GM19351 (cell line): ENCODE measurements at regions not wholly inside any gene's neighbourhood (a gene's known extent, or its start where the extent isn't known, plus 50 kb on each side); places are given as distances from the start of the nearest gene placed in this dataset.

ENCODE experiments used
- ATAC-seq: cut with Tn5 transposase; IDR thresholded peaks from one replicate; pipeline ENCODE4 v1.9.1; 2021; ENCODE audit warnings: mild to moderate bottlenecking, moderate library complexity; ENCODE audit not compliant: unreplicated experiment

DNA sequence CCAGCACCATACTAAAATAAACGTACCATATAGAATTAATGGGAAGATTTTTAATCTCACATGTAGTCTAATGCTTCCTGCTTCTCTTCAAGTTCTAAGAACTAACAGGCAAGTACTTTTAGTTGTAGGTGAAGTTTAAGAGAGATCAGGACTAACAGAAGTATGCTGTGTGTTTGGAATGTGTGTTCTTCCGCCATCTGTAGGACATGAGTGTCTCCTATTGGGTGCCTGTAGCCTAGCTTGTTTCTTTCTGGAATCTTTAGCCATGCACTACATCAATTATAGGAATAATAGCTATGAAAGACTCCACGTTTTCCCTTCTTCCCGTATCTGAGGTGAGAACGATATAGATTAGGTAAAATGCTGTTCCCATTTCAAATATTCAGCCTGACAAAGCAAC lies 140.2 kb upstream of the AHR start:
- ATAC-seq: no peak

DNA sequence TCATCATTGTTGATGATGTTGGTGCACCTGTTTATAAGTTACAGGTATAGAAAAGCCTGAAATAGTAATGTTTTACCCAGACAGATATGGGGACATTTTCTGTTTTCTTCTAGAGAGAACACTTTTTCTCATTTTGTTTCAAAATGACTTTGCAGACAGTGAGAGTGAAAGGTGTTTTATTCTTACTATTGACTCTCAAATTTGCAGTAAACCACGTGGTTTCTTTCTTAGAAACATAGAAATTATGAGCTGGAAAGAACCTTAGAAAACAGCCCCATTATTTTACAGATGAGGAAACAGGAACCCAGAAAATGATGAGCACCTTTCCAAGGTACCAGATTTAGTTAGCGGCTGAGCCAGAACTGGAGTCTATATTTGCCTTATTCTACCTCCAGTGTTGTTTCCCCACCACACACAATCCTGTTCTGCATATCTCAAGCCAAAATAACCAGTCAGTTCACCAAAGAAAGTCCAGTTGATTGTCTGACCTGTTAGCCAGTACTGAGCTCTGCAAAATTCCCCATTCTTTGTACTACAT lies 138.9 kb upstream of the AHR start:
- ATAC-seq: peak; percentile 87

DNA sequence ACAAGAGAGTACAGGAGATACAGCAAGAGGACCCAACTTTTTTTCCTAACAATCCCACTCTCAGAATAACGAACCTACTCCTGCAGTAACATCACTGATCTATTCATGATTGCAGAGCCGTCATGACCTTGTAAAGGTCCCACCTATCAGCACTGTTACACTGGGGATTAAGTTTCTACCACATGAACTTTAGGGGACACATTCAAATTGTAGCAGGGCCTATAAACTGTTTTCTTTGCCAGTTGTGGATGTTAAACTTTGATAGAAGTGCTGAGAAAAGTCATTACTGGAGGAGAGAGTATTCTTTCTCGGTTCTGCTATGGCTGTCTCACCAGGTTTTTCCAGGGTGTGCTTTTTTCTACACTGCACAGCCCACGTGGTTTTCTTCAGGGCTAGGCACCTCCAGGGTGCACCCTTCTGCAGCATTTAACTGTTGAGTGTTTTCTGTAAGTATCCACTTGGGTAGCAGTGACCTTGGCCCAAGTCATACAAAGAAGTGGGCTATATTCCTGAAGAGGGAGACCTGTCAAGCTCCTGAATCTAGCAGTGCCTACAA lies 131.6 kb upstream of the AHR start:
- peak; percentile 83 for ATAC-seq

DNA sequence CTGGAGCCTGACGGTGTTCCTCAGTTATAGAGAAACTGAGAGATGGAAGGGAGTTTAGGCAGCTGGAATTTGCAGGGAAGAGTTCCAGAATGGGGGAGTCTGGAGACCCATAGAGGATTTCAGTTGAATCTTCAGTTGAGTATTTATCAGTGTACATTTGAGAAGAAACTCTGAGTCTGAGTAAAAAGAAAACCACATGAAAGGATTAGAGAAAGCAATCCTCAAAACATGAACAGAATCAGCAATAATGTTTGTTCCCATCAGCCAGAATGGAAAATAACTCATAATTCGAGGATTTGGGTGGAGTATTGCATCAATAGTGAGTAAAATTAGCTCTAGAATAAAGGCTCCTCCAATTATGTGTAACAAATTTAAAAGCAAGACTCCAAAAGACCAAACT lies 130.0 kb upstream of the AHR start:
- ATAC-seq: no peak

DNA sequence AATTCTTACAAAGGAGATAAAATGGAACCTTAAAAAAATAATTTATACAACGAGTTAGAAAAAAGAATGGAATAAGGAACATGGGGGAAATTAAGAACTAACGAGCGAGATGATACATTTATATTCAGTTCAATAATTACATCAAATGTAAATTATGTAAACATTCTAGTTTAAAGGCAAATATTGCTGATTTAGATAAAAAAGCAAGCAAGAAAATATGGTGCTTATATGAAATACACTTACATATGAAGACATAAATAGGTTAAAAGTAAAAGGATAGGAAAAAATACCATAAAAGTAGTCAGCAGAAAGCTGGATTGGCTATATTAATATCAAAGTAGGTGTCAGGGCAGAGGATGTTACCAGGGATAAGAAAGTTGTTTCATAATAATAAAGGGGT lies 127.0 kb upstream of the AHR start:
- ATAC-seq: no peak

DNA sequence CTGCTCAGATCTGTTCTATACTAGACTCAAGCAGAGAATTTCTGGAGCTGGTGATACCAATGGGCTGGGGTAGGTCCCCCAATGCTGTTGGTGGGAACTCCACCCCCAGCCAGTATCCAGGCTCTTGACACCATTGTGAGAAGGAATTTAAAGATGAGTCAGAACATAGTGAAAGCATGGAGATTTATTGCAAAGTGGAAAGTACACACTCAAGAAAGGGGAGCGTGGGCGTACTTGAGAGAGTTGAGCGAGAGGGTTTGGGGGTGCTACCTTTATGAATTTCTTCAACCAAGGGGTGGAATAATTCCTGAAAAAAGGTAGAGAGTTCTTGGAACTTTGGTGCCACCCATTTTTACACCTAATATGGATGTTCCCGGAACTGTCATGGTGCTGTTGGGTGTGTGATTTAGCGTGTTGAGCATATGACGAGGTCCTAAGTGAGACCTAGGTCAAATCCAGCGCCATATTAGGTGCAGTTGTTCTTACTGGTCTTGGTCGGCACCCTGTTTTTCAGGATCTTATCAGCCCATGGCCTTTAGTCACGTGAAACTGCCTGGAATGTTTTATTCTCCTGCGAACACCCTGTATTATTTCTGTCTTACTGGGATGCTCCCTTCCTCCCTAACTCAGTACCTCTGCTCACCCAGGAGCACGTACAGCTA lies 122.0 kb upstream of the AHR start:
- ATAC-seq: no peak

DNA sequence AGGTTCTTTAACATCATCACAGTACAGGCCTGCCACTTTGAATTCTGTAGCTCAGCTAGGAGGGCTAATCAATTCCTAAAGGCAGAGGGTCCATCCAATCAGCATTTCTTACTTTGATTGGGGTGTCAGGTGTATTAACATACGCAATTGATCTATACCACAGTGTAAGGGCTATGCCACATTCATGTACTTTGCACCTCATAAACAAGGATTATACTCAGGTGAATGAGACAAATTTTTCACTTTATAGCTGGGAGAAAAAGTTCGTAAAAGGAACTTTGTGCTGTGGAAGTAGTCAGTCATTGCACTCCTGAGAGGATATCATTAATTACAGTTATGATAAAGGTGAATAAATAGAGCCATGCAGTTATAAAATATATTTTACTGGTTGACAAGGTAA lies 119.9 kb upstream of the AHR start:
- no peak for ATAC-seq

DNA sequence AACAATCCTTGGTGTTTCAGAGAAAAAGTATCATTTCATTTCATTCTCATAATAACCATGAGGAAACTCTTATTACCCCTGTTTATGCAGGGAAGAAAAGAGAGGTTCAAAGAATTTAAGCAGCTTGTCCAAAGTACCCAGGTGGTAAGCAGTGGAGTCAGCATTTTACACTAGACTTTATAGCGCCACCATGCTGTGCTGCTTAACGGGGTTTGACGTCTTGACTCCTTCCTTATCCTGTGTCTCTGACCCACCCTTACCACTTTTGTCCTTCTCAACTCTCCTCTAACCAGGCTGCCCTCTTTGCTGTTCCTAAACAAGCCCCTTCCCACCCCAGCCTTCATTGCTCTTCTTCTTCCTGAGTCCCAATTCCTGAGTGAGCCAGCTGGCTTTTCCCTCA lies 117.0 kb upstream of the AHR start:
- no peak for ATAC-seq

DNA sequence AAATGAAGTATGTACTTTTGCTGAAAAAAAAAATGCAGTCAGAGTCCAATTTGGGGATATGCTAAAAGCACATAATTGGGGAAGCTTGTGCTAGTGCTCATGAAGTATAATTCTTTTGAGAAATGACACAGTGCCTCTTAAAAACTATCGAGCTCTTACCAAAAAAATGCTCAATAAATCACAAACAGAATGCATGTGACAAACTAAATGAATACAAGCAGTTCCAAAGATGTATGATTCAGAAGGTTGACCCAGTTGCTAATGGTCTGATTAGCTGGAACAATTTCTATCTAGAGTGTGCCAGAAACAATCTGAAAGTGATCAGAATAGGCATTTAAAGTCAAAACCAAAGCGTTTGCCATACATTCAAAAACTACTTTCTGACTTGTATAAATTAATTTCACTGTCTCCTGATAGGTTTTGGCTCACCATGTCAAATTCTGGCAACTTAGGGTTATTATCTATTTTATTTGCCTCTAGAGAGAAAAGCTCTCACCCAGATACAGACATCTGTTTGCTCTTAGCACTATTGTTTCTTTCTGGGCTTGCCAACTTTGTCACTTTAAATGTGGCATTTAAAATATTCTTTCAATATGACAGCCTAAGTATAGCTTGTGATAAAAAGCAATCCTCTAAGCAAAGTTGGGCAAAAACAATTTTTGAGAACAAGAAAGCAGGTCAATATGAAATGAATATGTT lies 114.7 kb upstream of the AHR start:
- ATAC-seq: no peak

DNA sequence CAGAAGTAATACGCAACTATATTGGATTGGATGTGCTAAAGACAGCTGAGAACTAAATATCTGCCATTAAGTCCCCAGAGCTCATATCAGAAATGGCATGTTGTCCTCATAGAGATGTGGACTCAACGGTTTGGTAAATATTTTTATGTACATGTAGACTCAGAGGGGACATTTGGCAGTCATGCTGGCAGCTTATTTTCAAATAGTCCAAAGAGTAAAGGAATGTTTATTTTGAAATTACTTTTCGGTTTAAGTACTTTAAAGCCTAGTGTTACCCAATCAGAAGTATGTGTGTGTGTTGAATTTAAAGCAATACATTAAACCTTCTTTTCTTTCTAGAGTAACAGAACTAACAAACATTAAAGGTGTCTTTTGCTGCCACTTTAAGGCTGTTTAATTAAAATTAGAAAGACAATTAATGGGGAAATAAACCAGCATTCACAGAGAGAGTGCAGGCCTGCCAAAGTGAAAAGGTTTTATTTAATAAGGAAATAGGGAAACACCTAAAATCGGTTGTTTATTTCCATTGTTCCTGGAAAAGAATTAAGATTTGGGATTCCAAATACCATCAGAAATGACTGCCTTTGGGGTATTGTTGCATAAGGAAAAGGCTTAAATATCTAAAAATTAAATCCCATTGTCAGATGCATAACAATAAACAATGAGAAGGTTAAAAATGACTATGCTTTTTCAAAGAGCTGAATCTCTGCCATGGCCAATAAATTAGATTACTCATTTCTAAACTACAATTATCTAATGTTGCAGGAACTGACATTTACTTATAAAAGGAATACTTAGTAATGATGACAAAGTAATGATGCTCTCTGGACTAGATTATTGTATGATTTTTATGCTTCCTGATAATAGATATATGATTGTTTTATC lies 113.4 kb upstream of the AHR start:
- peak; percentile 26 for ATAC-seq

DNA sequence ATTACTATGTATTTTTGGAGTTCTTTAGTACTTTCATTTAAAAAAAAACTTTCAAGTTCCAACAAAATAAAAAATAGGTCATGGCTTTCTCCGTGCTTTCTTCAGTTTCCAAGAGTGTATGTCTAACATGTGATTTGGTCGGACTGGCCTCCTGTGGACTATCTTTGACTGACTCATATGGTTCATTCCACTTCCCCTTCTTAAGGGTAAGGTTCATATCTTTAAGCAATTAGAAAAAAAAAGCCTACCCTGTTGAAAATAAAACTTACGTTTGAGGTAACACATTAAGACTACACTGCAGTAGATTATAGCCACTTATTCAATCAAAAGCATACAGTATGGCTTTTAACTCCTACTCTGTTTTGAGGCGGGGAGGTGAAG lies 112.8 kb upstream of the AHR start:
- peak; percentile 100 for ATAC-seq

DNA sequence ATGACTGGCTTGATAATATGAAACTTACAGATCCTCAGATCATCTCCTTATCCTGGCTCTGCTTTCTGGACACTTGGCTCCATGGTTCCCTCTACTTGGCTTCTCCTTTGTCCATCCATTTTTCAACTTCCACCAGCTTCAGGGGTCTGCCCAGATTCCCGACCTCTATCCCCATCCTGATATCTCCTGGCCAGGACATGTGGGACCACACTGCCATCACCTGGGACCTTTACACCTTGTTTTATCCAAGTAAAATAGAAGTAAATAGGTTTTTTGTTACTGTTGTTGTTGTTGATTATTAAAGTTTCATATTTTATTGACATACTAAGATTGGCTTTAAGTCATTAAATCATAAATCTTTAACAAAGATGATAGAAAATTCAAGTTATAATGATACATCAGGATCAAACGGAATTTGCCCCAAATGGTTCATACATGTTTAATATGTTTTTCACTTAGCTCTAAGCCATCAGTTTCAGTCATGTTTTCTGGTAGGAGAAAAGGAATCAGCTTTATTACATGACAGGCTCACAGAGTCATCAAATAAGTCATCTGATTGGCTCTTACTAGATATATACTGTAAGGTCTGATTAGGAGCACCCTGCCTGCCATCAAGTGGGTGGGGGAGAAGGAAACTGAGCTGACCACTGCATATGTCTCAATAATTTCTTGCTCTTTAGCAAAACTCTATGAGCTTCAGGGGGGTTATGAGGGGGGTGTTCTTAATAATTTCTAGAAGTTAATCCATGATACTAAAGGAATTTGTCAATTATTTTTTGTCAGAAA lies 111.5 kb upstream of the AHR start:
- ATAC-seq: no peak

DNA sequence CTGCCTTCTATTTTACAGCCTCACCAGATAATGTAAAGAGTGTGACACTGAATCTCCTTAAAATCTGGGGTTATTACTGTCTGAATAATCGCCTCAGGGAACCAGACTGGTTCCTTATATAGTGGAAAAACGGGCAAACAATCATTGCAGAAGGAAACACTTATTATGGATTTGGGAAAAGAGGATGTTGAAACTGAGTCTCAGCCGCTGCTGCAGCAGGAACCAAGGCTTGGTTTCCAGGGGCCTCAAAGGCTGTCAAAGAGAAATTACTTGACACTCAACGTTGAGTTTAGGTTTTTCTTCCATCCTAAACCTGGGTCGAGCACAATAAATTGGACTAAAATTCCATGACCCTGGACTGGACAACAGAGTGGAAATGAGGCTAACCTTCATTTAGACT lies 103.8 kb upstream of the AHR start:
- no peak for ATAC-seq

DNA sequence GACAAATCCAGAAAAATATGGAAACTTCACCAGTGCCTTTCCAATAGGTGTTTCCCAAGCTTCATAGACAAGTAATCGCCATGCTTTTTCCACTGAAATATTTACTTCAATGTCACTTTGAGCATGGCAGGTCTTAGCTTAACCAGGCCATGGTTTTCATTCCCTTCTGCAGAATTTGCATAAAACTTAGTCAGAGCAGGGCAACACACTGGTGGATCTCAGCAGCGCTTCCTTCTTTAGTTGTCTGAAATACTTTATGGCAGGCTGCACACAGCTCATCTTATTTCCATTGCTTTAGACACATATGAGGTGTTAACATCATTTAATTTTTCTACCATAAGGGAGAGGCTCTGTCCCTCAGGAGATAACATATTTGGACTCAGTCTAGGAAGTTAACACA lies 102.9 kb upstream of the AHR start:
- ATAC-seq: peak; percentile 95

DNA sequence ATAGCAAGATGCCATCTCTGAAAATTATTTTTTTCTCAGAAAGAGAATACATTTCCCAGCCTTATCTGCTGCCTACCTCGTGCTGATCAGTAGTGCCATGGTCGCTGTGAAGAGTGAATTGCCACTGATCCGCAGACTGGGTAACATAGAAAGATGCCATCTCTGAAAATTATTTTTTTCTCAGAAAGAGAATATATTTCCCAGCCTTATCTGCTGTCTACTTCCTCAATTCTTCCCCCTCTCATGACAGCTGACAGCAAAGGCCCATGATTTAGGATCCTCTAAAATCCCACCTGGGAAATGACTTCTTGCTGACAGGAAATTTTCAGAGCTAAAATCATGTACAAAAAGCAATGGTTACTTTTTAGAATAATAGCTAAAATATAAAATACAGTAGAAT lies 92.5 kb upstream of the AHR start:
- ATAC-seq: no peak

DNA sequence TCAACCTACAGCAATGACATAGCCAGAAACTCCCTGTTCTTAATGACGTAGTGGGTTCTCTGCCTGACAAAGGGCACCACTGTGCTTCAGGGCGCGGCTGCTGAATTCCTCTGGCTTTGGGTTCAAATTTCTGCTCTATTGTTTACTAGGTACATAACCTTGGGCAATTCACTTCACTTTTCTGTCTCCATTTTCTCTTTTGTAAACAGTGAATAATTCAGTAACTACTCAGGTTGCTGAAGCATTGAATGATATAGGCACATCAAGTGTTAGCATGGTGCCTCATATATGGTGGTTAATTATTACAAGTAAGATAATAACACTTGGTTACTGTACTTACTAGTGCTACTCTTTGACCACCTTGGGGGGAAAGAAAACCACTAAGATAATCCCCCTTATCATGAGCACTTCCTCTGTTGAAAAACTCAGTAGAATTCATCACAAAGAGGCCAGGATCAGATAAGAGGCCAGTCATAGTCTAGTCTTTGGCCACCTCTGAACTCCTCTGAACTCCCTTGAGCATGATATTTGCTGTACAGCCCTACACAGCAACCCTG lies 92.0 kb upstream of the AHR start:
- ATAC-seq: no peak

DNA sequence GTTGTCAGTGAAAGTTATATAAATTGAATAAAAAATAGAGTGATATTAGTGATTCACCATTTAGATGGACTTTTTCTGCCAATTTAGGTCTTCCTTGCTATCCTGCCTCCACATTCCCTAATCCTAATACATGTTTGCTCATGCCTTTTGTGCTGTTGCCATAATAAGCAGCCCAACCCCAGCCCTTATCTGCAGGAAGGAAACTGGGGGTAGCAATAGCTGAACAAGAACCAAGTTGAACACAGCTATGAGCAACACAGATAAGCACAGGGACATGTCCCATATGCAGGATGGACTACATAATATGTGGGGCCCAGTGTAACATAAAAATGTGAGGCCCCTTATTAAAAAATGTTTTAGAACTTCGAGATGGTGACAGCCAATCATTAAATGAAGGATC lies 91.2 kb upstream of the AHR start:
- no peak for ATAC-seq

DNA sequence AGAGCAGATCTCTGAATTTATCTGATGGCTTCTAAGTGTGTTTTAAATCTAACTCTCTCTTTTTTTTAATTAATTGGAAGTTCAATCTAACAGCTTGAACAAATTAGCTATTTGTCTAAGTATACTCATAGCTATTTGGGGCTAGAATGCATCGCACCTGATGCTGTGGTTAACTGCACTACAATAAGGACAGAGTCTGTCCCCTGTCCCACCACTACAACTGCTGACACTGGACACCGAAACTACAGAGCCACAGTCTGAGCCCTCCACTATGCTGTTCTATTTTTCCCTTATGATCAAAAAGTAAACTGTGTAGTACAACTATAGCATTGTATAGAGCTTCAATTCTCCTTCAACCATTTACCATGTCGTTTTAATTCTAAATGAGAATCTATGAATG lies 89.4 kb upstream of the AHR start:
- ATAC-seq: no peak

DNA sequence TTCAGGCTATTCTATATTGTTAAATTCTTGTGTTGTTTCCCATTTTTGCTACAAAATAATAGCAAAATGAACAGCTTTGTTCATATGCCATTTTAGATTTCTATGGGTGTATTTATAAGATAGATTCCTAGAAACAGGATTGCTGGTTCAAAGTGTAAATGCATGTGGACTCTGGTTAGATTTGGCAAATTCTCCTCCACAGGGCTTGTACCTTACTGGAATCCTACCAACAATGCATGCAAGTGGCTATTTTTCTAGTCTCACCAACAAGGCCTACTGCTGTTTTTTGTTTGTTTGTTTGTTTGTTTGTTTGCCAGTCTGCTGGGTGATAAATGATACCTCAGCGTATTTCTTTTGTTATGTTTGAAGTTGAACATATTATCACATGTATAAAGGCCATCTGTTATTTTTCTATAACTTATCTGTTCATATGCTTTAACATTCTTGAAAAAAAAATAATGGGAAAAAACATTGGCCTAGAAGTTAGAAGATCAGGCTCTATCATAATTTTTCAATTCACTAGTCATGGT lies 87.1 kb upstream of the AHR start:
- ATAC-seq: no peak

DNA sequence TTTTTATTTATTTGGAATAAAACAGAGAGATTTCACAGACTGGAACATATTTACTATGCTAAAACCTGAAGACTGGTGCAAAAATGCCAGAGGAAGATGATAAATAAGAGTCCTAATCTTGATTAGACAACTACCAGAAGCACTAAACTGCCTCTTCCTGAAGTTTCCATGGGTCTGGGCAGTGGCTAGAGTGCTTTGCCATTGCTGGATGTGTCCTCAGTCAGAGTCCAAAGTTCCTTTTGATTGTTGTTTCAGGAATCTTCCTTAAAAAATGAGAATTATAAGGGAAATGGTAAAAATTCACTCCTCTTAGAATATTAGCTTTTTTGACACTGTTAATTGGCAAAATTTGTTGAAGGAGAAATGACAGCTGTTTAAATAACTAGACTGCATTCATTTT lies 86.3 kb upstream of the AHR start:
- ATAC-seq: no peak
